ENCODE measurements at regions not wholly inside any gene's neighbourhood (a gene's known extent, or its start where the extent isn't known, plus 50 kb on each side); places are given as distances from the start of the nearest gene placed in this dataset.

- TF ChIP-seq CUX1 (CRISPR knock-in tag; IDR thresholded peaks at IDR 0.05) (no peak), ZNF644 (tag; IDR thresholded peaks at IDR 0.05; ENCODE audit: low read depth) (no peak), RAD21 (CRISPR knock-in tag; conservative IDR thresholded peaks at IDR 0.05 in 1 of 2, IDR thresholded peaks at IDR 0.05 in 1 of 2) (no peak)
Observed at GRCh38 chr12:75710361-75711069, 199.1 kb upstream of the KRR1 start.
